ENCODE measurements at regions not wholly inside any gene's neighbourhood (a gene's known extent, or its start where the extent isn't known, plus 50 kb on each side); places are given as distances from the start of the nearest gene placed in this dataset.

GRCh38 chr2:13583609-13584008 lies 866.9 kb downstream of the TRIB2 start:
- no peaks in the 10 kb centered on the region for H4K20me1 ChIP-seq (ENCODE audit: insufficient read depth, low read length)
- no peaks in the 10 kb centered on the region for H3K27me3 ChIP-seq (replicated peaks; ENCODE audit: insufficient read depth, low read length)
- peaks cover 21% of the 10 kb centered on the region for H3K4me1 ChIP-seq (ENCODE audit: low read length)
- no peak overlapping the region for H3K4me3 ChIP-seq (ENCODE audit: low read length)
- H3F3A ChIP-seq (ENCODE audit: insufficient read depth, low read length) = no peaks in the 10 kb centered on the region
- no peaks in the 10 kb centered on the region for H3K79me2 ChIP-seq (ENCODE audit: low read length)
- no peaks in the 10 kb centered on the region for H3K9me3 ChIP-seq (replicated peaks; ENCODE audit: insufficient read depth, low read length)
- H3K9me2 ChIP-seq (replicated peaks; ENCODE audit: insufficient read depth, low read length) = no peaks in the 10 kb centered on the region
- DNase-seq = no peak
- H3K36me3 ChIP-seq (replicated peaks; ENCODE audit: insufficient read depth, low read length) = no peaks in the 10 kb centered on the region
- H2AFZ ChIP-seq (ENCODE audit: low read length) = no peak overlapping the region
- TF ChIP-seq, protein P1, sequence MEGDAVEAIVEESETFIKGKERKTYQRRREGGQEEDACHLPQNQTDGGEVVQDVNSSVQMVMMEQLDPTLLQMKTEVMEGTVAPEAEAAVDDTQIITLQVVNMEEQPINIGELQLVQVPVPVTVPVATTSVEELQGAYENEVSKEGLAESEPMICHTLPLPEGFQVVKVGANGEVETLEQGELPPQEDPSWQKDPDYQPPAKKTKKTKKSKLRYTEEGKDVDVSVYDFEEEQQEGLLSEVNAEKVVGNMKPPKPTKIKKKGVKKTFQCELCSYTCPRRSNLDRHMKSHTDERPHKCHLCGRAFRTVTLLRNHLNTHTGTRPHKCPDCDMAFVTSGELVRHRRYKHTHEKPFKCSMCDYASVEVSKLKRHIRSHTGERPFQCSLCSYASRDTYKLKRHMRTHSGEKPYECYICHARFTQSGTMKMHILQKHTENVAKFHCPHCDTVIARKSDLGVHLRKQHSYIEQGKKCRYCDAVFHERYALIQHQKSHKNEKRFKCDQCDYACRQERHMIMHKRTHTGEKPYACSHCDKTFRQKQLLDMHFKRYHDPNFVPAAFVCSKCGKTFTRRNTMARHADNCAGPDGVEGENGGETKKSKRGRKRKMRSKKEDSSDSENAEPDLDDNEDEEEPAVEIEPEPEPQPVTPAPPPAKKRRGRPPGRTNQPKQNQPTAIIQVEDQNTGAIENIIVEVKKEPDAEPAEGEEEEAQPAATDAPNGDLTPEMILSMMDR (IDR thresholded peaks at IDR 0.05; ENCODE audit: low read length) = no peak
- TF ChIP-seq EZH2 (optimal IDR thresholded peaks at IDR 0.05; ENCODE audit: low read depth, low read length) (no peak), EZH2phosphoT487 (IDR thresholded peaks at IDR 0.05; ENCODE audit: low read length) (no peak)
- no peak overlapping the region for H3K27ac ChIP-seq (ENCODE audit: low read length)
- no peak overlapping the region for H3K9ac ChIP-seq (ENCODE audit: low read length)
- H3K4me2 ChIP-seq (ENCODE audit: low read depth, low read length) = no peak overlapping the region

- Histone ChIP-seq H3K79me2 (ENCODE audit: low read length) (no peaks in the 10 kb centered on the region), H3K4me1 (ENCODE audit: low read length) (peaks cover 18% of the 10 kb centered on the region), H3K9me3 (replicated peaks; ENCODE audit: insufficient read depth, low read length) (no peaks in the 10 kb centered on the region), H3K27ac (ENCODE audit: low read length) (no peak overlapping the region), H3K36me3 (replicated peaks; ENCODE audit: insufficient read depth, low read length) (no peaks in the 10 kb centered on the region), H3K4me3 (ENCODE audit: low read length) (no peak overlapping the region), H2AFZ (ENCODE audit: low read length) (no peak overlapping the region), H3K9ac (ENCODE audit: low read length) (no peak overlapping the region), H4K20me1 (ENCODE audit: insufficient read depth, low read length) (no peaks in the 10 kb centered on the region), H3K9me2 (replicated peaks; ENCODE audit: insufficient read depth, low read length) (no peaks in the 10 kb centered on the region), H3F3A (ENCODE audit: insufficient read depth, low read length) (no peaks in the 10 kb centered on the region), H3K4me2 (ENCODE audit: low read depth, low read length) (no peak overlapping the region), H3K27me3 (replicated peaks; ENCODE audit: insufficient read depth, low read length) (no peaks in the 10 kb centered on the region)
- DNase-seq = no peak
- TF ChIP-seq EZH2phosphoT487 (IDR thresholded peaks at IDR 0.05; ENCODE audit: low read length) (no peak), EZH2 (optimal IDR thresholded peaks at IDR 0.05; ENCODE audit: low read depth, low read length) (no peak)
- TF ChIP-seq, protein P1 (IDR thresholded peaks at IDR 0.05; ENCODE audit: low read length) = no peak
Observed at GRCh38 chr2:13584020-13584419, 867.3 kb downstream of the TRIB2 start.

- Histone ChIP-seq H3F3A (ENCODE audit: insufficient read depth, low read length) (no peaks in the 10 kb centered on the region), H3K4me2 (ENCODE audit: low read depth, low read length) (no peak overlapping the region; the same call in 1 of the 2 replicates), H3K9me2 (replicated peaks; ENCODE audit: insufficient read depth, low read length) (no peaks in the 10 kb centered on the region), H3K79me2 (ENCODE audit: low read length) (no peaks in the 10 kb centered on the region), H4K20me1 (ENCODE audit: insufficient read depth, low read length) (no peaks in the 10 kb centered on the region), H3K36me3 (replicated peaks; ENCODE audit: insufficient read depth, low read length) (no peaks in the 10 kb centered on the region), H3K4me3 (ENCODE audit: low read length) (no peak overlapping the region), H3K9ac (ENCODE audit: low read length) (no peak overlapping the region), H3K4me1 (ENCODE audit: low read length) (peaks cover 18% of the 10 kb centered on the region), H2AFZ (ENCODE audit: low read length) (no peak overlapping the region), H3K27ac (ENCODE audit: low read length) (no peak overlapping the region), H3K27me3 (replicated peaks; ENCODE audit: insufficient read depth, low read length) (no peaks in the 10 kb centered on the region), H3K9me3 (replicated peaks; ENCODE audit: insufficient read depth, low read length) (no peaks in the 10 kb centered on the region)
- DNase-seq = no peak
- TF ChIP-seq EZH2phosphoT487 (IDR thresholded peaks at IDR 0.05; ENCODE audit: low read length) (no peak), EZH2 (optimal IDR thresholded peaks at IDR 0.05; ENCODE audit: low read depth, low read length) (no peak)
- TF ChIP-seq, protein P1 (IDR thresholded peaks at IDR 0.05; ENCODE audit: low read length) = no peak
Observed at GRCh38 chr2:13585732-13586131, 869.0 kb downstream of the TRIB2 start.
